HEK293T (cell line): ENCODE measurements at regions not wholly inside any gene's neighbourhood (a gene's known extent, or its start where the extent isn't known, plus 50 kb on each side); places are given as distances from the start of the nearest gene placed in this dataset.

Experiments
- CTCF ChIA-PET: fragments of 350-600 bp; formaldehyde crosslinking; extraction: SDS; loops from one replicate; lab custom pipeline; 2021; ENCODE audit warnings: antibody characterized with exemption, inconsistent platforms; lab: Yijun Ruan, JAX
- POLR2A ChIA-PET: fragments of 350-600 bp; formaldehyde crosslinking; extraction: SDS; loops from one replicate; lab custom pipeline; 2020; ENCODE audit warnings: antibody characterized with exemption, inconsistent platforms; lab: Yijun Ruan, JAX
- DNase-seq: peaks from one replicate; pipeline ENCODE4 v3.0.0; 2012; ENCODE audit warnings: mixed read lengths; ENCODE audit errors: extremely low spot score
- ARNT ChIP-seq: fragments of 450-650 bp; IDR thresholded peaks from 2 replicates; pipeline ENCODE4 v1.6.1; 2017; ENCODE audit warnings: mild to moderate bottlenecking
- BHLHE40 ChIP-seq: fragments of 450-650 bp; IDR thresholded peaks from 2 replicates; pipeline ENCODE4 v1.6.1; 2016; ENCODE audit warnings: mild to moderate bottlenecking, moderate library complexity, borderline replicate concordance
- CTBP1 ChIP-seq: fragments of 450-650 bp; IDR thresholded peaks from 2 replicates; pipeline ENCODE4 v1.6.1; 2016; ENCODE audit warnings: borderline replicate concordance
- ELF4 ChIP-seq: fragments of 450-650 bp; IDR thresholded peaks from 2 replicates; pipeline ENCODE4 v1.6.1; 2017; ENCODE audit warnings: antibody characterized with exemption
- FOXA1 ChIP-seq: fragments of 450-650 bp; IDR thresholded peaks from 2 replicates; pipeline ENCODE4 v1.6.1; 2016; ENCODE audit warnings: mild to moderate bottlenecking
- FOXK2 ChIP-seq: fragments of 450-650 bp; IDR thresholded peaks from 2 replicates; pipeline ENCODE4 v1.6.1; 2016; ENCODE audit warnings: mild to moderate bottlenecking
- FOXM1 ChIP-seq: fragments of 450-650 bp; IDR thresholded peaks from 2 replicates; pipeline ENCODE4 v1.6.1; 2017; ENCODE audit warnings: mild to moderate bottlenecking, borderline replicate concordance
- HDGF ChIP-seq: fragments of 450-650 bp; IDR thresholded peaks from 2 replicates; pipeline ENCODE4 v1.6.1; 2017; ENCODE audit warnings: antibody characterized with exemption, borderline replicate concordance
- L3MBTL2 ChIP-seq: fragments of 450-650 bp; conservative IDR thresholded peaks from 2 replicates; pipeline ENCODE4 v1.6.1; 2016; ENCODE audit warnings: mild to moderate bottlenecking
- LEF1 ChIP-seq: fragments of 450-650 bp; IDR thresholded peaks from 2 replicates; pipeline ENCODE4 v1.6.1; 2017; ENCODE audit warnings: mild to moderate bottlenecking, borderline replicate concordance
- NFRKB ChIP-seq: fragments of 450-650 bp; IDR thresholded peaks from 2 replicates; pipeline ENCODE4 v1.6.1; 2016; ENCODE audit warnings: mild to moderate bottlenecking, moderate library complexity
- PKNOX1 ChIP-seq: fragments of 450-650 bp; IDR thresholded peaks from 2 replicates; pipeline ENCODE4 v1.6.1; 2016
- SP1 ChIP-seq: fragments of 450-650 bp; IDR thresholded peaks from 2 replicates; pipeline ENCODE4 v1.6.1; 2017
- SUZ12 ChIP-seq: fragments of 450-650 bp; IDR thresholded peaks from 2 replicates; pipeline ENCODE4 v1.6.1; 2016; ENCODE audit warnings: mild to moderate bottlenecking
- TARDBP ChIP-seq: fragments of 450-650 bp; IDR thresholded peaks from 2 replicates; pipeline ENCODE4 v1.6.1; 2016
- ZNF384 ChIP-seq: fragments of 450-650 bp; IDR thresholded peaks from 2 replicates; pipeline ENCODE4 v1.6.1; 2016

- CTCF ChIA-PET: no interaction called here
- TF ChIP-seq PKNOX1 (no peak), TARDBP (no peak), SUZ12 (no peak), SP1 (no peak), LEF1 (no peak), BHLHE40 (no peak), FOXA1 (no peak), HDGF (no peak), L3MBTL2 (no peak), ZNF384 (no peak), FOXK2 (no peak), FOXM1 (no peak), ARNT (no peak), ELF4 (no peak), CTBP1 (no peak), NFRKB (no peak)
- DNase-seq: no peak
- POLR2A ChIA-PET: no interaction called here
Observed at GRCh38 chr3:107877936-107878335, 212.9 kb downstream of the CD47 start.

- POLR2A ChIA-PET: no interaction called here
- TF ChIP-seq ELF4: no peak
- TF ChIP-seq TARDBP: no peak
- TF ChIP-seq SUZ12: no peak
- CTCF ChIA-PET: no interaction called here
- DNase-seq: no peak
Observed at GRCh38 chr3:107870943-107871638, 219.7 kb downstream of the CD47 start.

GRCh38 chr3:107870096-107870495 lies 220.7 kb downstream of the CD47 start:
- no peak for DNase-seq
- ChIA-PET POLR2A (no interaction called here), CTCF (no interaction called here)
- TF ChIP-seq FOXM1 (no peak), ARNT (no peak), PKNOX1 (no peak), CTBP1 (no peak), SUZ12 (no peak), FOXK2 (no peak), L3MBTL2 (no peak), ELF4 (no peak), TARDBP (no peak), FOXA1 (no peak), NFRKB (no peak), SP1 (no peak), HDGF (no peak), LEF1 (no peak), ZNF384 (no peak), BHLHE40 (no peak)

- CTCF ChIA-PET: no interaction called here
- no peak for DNase-seq
- POLR2A ChIA-PET: no interaction called here
- TF ChIP-seq LEF1 (no peak), ZNF384 (no peak), HDGF (no peak), ARNT (no peak), SUZ12 (no peak), FOXA1 (no peak), TARDBP (no peak), SP1 (no peak), PKNOX1 (no peak), CTBP1 (no peak), L3MBTL2 (no peak), NFRKB (no peak), FOXM1 (no peak), BHLHE40 (no peak)
Observed at GRCh38 chr3:107868449-107868848, 222.4 kb downstream of the CD47 start.

- no peak for TF ChIP-seq ZNF384
- TF ChIP-seq NFRKB: no peak
- TF ChIP-seq LEF1: no peak
- ChIA-PET POLR2A (no interaction called here), CTCF (no interaction called here)
- no peak for DNase-seq
Observed at GRCh38 chr3:107861904-107862303, 228.9 kb downstream of the CD47 start.

GRCh38 chr3:107861422-107861821 lies 229.4 kb downstream of the CD47 start:
- TF ChIP-seq TARDBP: no peak
- TF ChIP-seq L3MBTL2: no peak
- TF ChIP-seq ARNT: no peak
- no peak for TF ChIP-seq BHLHE40
- TF ChIP-seq LEF1: no peak
- no peak for TF ChIP-seq SUZ12
- TF ChIP-seq HDGF: no peak
- no peak for TF ChIP-seq ZNF384
- TF ChIP-seq CTBP1: no peak
- TF ChIP-seq PKNOX1: no peak
- TF ChIP-seq SP1: no peak
- no peak for TF ChIP-seq FOXM1
- ChIA-PET CTCF (interaction anchor here (0.7 kb wide), 1 partner anchor 496 kb away, joined by 3 read pairs; no protein-coding TSS in a partner anchor), POLR2A (no interaction called here)
- no peak for DNase-seq
